ENCODE measurements at regions not wholly inside any gene's neighbourhood (a gene's known extent, or its start where the extent isn't known, plus 50 kb on each side); places are given as distances from the start of the nearest gene placed in this dataset.

- TF ChIP-seq CTCF (conservative IDR thresholded peaks at IDR 0.05): no peak
- H3K36me3 Mint-ChIP-seq: peaks cover 5% of the 10 kb centered on the region
- H3K27me3 Mint-ChIP-seq: no peaks in the 10 kb centered on the region
- no peaks in the 10 kb centered on the region for H3K4me1 Mint-ChIP-seq (ENCODE audit: unreplicated experiment)
- H3K4me3 Mint-ChIP-seq: no peak overlapping the region
- DNase-seq (ENCODE audit: extremely low spot score, unreplicated experiment): no peak
- H3K27ac Mint-ChIP-seq: no peak overlapping the region
- H3K9me3 Mint-ChIP-seq: peaks cover 4% of the 10 kb centered on the region
These were observed 165.0 kb upstream of the DCN start for GRCh38 chr12:91347481-91348214.

- no peak for TF ChIP-seq CTCF (conservative IDR thresholded peaks at IDR 0.05)
- Mint-ChIP-seq H3K4me3 (no peak overlapping the region), H3K36me3 (peaks cover 3% of the 10 kb centered on the region), H3K4me1 (ENCODE audit: unreplicated experiment) (no peaks in the 10 kb centered on the region), H3K27me3 (no peaks in the 10 kb centered on the region), H3K9me3 (peaks cover 3% of the 10 kb centered on the region), H3K27ac (no peak overlapping the region)
- no peak for DNase-seq (ENCODE audit: extremely low spot score, unreplicated experiment)
These were observed 164.2 kb upstream of the DCN start for GRCh38 chr12:91346827-91347226.

GRCh38 chr12:91344408-91344807 is 161.8 kb upstream of the DCN start:
- no peak for DNase-seq (ENCODE audit: extremely low spot score, unreplicated experiment)
- no peak overlapping the region for H3K4me3 Mint-ChIP-seq
- no peaks in the 10 kb centered on the region for H3K9me3 Mint-ChIP-seq
- no peaks in the 10 kb centered on the region for H3K4me1 Mint-ChIP-seq (ENCODE audit: unreplicated experiment)
- TF ChIP-seq CTCF (conservative IDR thresholded peaks at IDR 0.05): no peak
- H3K36me3 Mint-ChIP-seq: no peaks in the 10 kb centered on the region
- H3K27ac Mint-ChIP-seq: no peak overlapping the region
- H3K27me3 Mint-ChIP-seq: no peaks in the 10 kb centered on the region

- H3K9me3 Mint-ChIP-seq: no peaks in the 10 kb centered on the region
- H3K27me3 Mint-ChIP-seq: no peaks in the 10 kb centered on the region
- DNase-seq (ENCODE audit: extremely low spot score, unreplicated experiment): no peak
- TF ChIP-seq CTCF (conservative IDR thresholded peaks at IDR 0.05): no peak
- no peaks in the 10 kb centered on the region for H3K4me1 Mint-ChIP-seq (ENCODE audit: unreplicated experiment)
- no peak overlapping the region for H3K27ac Mint-ChIP-seq
- no peaks in the 10 kb centered on the region for H3K36me3 Mint-ChIP-seq
- no peak overlapping the region for H3K4me3 Mint-ChIP-seq
These were observed 160.4 kb upstream of the DCN start for GRCh38 chr12:91343010-91343409.

GRCh38 chr12:91339106-91339505 is 156.5 kb upstream of the DCN start:
- no peaks in the 10 kb centered on the region for H3K36me3 Mint-ChIP-seq
- H3K4me3 Mint-ChIP-seq: no peak overlapping the region

More at GRCh38 chr12:91339106-91339505, 156.5 kb upstream of the DCN start:
- Mint-ChIP-seq H3K27me3 (no peaks in the 10 kb centered on the region), H3K4me1 (ENCODE audit: unreplicated experiment) (no peaks in the 10 kb centered on the region), H3K9me3 (no peaks in the 10 kb centered on the region), H3K27ac (no peak overlapping the region)
- no peak for DNase-seq (ENCODE audit: extremely low spot score, unreplicated experiment)
- no peak for TF ChIP-seq CTCF (conservative IDR thresholded peaks at IDR 0.05)
